ENCODE measurements at regions not wholly inside any gene's neighbourhood (a gene's known extent, or its start where the extent isn't known, plus 50 kb on each side); places are given as distances from the start of the nearest gene placed in this dataset.
"Not testable (repeated sequence)": the region's sequence is repeated elsewhere in the genome, so short reads cannot be mapped to it uniquely, and the experiment has no call there.

DNA sequence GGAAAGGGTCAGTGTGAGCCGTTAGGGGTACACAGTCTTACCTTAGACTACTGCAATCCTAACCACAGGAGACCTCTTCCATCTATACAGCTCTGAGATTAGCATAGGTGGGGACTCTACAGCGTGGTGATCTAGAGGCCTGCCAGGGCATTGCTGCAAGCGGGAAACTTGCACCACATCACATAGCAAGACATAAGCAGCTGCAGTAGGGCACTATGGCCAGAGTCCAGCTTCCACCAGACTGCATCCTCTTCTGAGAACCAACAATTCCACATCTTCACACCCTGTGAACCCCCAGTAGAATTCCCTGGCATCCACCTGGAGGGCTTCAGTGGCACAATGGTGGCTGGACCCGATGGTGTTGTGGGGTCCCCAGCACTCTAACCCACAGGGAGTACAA is 1564.3 kb upstream of the PRR20A start:
- no peak for DNase-seq (ENCODE audit: low read depth)
- no peak overlapping the region for H3K4me3 ChIP-seq (ENCODE audit: low read depth, low read length)
- TF ChIP-seq, protein P1, sequence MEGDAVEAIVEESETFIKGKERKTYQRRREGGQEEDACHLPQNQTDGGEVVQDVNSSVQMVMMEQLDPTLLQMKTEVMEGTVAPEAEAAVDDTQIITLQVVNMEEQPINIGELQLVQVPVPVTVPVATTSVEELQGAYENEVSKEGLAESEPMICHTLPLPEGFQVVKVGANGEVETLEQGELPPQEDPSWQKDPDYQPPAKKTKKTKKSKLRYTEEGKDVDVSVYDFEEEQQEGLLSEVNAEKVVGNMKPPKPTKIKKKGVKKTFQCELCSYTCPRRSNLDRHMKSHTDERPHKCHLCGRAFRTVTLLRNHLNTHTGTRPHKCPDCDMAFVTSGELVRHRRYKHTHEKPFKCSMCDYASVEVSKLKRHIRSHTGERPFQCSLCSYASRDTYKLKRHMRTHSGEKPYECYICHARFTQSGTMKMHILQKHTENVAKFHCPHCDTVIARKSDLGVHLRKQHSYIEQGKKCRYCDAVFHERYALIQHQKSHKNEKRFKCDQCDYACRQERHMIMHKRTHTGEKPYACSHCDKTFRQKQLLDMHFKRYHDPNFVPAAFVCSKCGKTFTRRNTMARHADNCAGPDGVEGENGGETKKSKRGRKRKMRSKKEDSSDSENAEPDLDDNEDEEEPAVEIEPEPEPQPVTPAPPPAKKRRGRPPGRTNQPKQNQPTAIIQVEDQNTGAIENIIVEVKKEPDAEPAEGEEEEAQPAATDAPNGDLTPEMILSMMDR (IDR thresholded peaks at IDR 0.05; ENCODE audit: low read depth, low read length, missing control alignments) = no peak

DNA sequence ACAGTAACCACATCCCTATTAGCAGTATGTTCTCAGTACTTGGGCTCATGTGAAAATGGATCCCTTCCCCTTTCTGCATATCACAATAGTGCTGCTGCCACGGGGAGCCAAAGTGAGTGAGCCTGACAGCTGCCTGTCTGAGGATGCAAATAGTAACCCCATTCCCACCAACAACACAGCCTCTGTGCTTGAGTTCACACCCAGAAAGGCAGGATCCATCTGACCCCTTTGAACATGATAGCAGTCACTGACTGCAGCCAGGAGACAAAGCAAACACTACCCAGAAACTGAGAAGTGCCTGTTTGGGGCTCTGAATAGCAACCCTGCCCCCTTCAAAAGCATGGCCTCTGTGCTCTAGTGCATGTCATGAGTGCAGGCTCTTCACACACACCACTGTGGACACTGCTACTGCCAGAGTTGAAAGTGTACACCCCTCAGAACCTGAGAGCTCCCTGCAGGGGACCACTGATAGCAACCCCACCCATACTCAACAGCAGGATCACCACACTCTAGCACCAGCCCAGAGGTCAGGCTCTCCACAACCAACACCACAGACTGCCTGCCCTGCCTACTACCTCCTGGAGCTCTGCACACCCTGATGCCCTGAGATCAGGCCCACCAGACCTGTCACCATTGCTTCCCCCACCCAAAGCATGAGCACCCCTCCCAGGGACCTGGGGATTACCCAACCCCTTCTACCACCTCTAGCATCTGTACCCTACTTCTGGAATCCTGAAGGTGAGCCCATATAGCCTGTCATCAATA is 1563.5 kb upstream of the PRR20A start:
- TF ChIP-seq, protein P1 (IDR thresholded peaks at IDR 0.05; ENCODE audit: low read depth, low read length, missing control alignments) = no peak
- H3K4me3 ChIP-seq (ENCODE audit: low read depth, low read length) = no peak overlapping the region
- no peak for DNase-seq (ENCODE audit: low read depth)

DNA sequence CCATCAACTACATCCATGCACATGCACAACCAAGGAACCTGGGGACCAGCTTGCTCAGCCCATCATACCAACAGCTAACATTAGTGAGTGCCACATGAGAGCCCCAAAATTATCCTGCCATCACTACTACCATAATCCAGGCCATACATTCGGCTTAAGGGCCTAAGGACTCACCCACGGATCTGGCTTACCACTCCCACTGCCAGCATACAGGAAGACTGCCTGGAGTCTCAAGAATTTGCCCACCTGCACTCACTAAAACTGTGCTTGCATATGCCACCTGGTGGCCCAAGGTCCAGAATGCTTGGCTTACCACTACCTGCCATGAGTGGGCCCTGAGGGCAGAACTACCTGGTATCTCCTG is 1562.9 kb upstream of the PRR20A start:
- no peak overlapping the region for H3K4me3 ChIP-seq (ENCODE audit: low read depth, low read length)
- DNase-seq (ENCODE audit: low read depth) = no peak
- TF ChIP-seq, protein P1 (IDR thresholded peaks at IDR 0.05; ENCODE audit: low read depth, low read length, missing control alignments) = no peak

DNA sequence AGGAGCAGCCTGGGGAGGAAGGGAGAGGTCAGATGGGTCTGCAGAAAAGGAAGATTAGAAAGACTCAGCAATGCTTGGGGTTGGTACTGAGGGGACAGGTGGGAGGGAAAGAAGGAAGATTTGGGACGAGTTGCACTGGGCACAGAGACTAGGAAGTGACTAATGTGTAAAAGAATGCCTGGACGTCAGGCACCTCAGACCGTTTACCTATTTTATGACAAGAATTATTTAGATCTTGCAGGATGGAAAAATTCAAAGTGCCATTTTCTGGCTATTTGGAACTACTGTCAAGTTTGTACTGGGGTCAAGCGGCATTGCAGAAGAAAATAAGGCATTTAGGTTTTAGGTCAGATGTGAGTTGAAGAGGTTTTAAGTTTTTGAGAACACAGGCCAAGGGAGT is 1558.4 kb upstream of the PRR20A start:
- DNase-seq (ENCODE audit: low read depth); H3K4me3 ChIP-seq (ENCODE audit: low read depth, low read length): not testable (repeated sequence)

DNA sequence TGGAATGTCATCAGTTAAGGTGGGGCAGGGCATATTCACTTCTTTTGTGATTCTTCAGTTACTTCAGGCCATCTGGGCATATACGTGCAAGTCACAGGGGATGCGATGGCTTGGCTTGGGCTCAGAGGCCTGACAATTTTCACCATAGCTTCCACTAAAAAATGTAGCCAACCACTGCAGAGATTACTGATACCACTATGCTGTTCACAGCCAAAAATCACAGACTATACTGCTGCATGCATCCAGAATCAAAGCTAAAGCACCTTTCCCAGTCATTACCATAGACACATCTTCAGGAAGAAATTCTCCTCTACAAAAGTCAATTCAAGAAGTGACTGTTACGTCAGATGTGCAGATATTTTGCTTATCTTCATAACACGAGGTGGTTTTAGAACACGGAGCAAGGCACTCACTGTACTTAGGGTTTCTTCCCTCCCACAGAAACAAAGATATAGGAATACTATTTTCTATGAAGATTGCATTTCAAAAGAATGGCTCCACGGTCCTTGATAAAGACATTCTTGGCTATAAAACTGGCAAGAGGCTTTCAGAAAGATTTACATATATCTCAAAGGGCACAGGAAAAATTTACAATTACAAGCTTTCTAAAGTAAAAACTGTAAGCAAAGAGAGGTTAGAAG is 1556.6 kb upstream of the PRR20A start:
- no peak overlapping the region for H3K4me3 ChIP-seq (ENCODE audit: low read depth, low read length)
- TF ChIP-seq, protein P1 (IDR thresholded peaks at IDR 0.05; ENCODE audit: low read depth, low read length, missing control alignments) = no peak
- DNase-seq (ENCODE audit: low read depth) = no peak

DNA sequence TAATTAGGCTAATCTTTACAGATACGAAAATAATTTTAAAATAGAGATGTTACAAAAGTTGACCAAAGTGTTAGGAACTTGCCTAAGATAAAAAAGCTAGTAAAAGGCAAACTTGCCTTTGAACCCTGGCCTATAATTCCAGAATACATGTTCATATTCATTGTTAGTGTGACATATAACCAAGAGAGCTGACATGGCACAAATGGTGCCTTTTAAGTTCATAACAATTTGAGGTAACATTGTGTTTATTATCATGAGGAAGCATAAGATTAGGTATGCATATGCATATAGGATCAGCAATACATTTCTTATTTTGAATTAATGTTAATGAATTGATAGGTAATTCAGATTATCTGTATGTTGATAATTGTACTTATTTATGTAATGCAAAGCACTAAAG is 1537.9 kb upstream of the PRR20A start:
- H3K4me3 ChIP-seq (ENCODE audit: low read depth, low read length) = no peak overlapping the region
- no peak for DNase-seq (ENCODE audit: low read depth)
- TF ChIP-seq, protein P1 (IDR thresholded peaks at IDR 0.05; ENCODE audit: low read depth, low read length, missing control alignments) = no peak

DNA sequence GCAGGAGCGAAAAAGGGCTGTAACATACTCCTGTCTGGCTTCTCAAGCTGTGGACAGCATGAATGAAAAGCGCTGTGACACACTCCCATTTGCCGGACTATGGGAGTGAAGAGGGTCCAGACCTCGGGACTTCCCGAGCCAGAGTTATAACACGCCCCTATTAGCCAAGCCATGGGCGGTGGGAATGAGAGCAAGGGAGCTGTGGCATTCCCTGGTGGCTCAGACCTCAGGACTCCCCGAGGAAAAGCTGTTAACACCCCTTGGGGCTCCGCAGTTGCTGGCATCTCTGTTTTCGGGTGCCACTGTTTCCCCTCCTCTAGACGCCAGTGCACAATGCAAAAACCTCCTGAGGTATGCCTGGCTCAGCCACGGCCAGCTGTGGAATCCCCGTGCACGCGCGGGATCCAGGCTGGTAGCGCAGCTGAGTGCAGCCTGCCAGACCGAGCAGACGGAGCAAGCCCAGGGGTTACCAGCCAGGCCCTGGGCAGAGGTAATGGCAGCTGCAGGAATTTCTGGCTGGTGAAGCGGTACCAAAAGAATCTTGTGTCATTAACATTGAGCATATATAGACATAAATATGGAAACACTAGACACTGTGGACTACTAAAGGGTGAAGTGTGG is 1534.6 kb upstream of the PRR20A start:
- no peak for DNase-seq (ENCODE audit: low read depth)
- H3K4me3 ChIP-seq (ENCODE audit: low read depth, low read length) = no peak overlapping the region
- TF ChIP-seq, protein P1 (IDR thresholded peaks at IDR 0.05; ENCODE audit: low read depth, low read length, missing control alignments) = no peak
